HCT116 (cell line): ENCODE measurements at regions not wholly inside any gene's neighbourhood (a gene's known extent, or its start where the extent isn't known, plus 50 kb on each side); places are given as distances from the start of the nearest gene placed in this dataset.

Source experiments
- ATAC-seq: fragments of 200-7000 bp; cut with Tn5 transposase; 2 replicates; pipeline ENCODE4 v1.9.1; 2020; ENCODE audit warnings: mild to moderate bottlenecking, moderate library complexity
- BruUV-seq: library from RNA; stranded (reverse); fragments of 400-500 nt; replicated peaks from 2 replicates; lab custom pipeline; 2021; lab: Mats Ljungman, UMichigan
- CTCF ChIA-PET: fragments of 300-600 bp; sonication (Branson Sonifier 250); formaldehyde crosslinking; loops from one replicate; lab custom pipeline; 2021; ENCODE audit warnings: antibody characterized with exemption; lab: Charles Lee
- POLR2A ChIA-PET: fragments of 300-600, 350-600 bp; sonication (Branson Sonifier 250); formaldehyde crosslinking; loops from one replicate; lab custom pipeline; 2021; ENCODE audit warnings: antibody characterized with exemption; lab: Charles Lee
- RAD21 ChIA-PET, 2 experiments: fragments of 300-600 bp; sonication (Branson Sonifier 250); formaldehyde crosslinking; loops; one replicate each; lab custom pipeline; 2023; ENCODE audit warnings: low total read pairs in 2 of 2; ENCODE audit not compliant: uncharacterized antibody in 2 of 2, unreplicated experiment in 2 of 2, low non-redundant PET in 1 of 2; lab: Charles Lee
- DNase-seq: peaks from one replicate; pipeline ENCODE4 v3.0.0-alpha.2; 2010; ENCODE audit warnings: low read depth, low spot score
- H2AFZ ChIP-seq: fragments of 200-600 bp; shearing (Covaris generic), sonication (generic); 2 replicates; pipeline ENCODE4 v1.6.1; 2017; ENCODE audit warnings: low read depth, mixed run types, mixed read lengths, antibody characterized with exemption, low read length; ENCODE audit not compliant: poor library complexity, severe bottlenecking
- H3K27ac ChIP-seq: 2 replicates; pipeline ENCODE4 v1.5.1; 2012; ENCODE audit warnings: low read depth, low read length
- H3K27me3 ChIP-seq: fragments of 200-600 bp; sonication (generic); 2 replicates; pipeline ENCODE4 v1.6.1; 2016; ENCODE audit warnings: mixed run types, low read length, mixed read lengths; ENCODE audit not compliant: insufficient read depth
- H3K36me3 ChIP-seq, 2 experiments: fragments of 200-500 bp in 1 of 2; fragments of 200-600 bp in 1 of 2; sonication (Bioruptor generic) in 1 of 2; sonication (generic) in 1 of 2; 2 replicates each; pipeline versions ENCODE4 v1.5.1 to v1.6.1; 2014 to 2016; ENCODE audit warnings: low read length in 2 of 2, inconsistent platforms in 1 of 2, mixed read lengths in 1 of 2, mixed run types in 1 of 2; ENCODE audit not compliant: insufficient read depth in 2 of 2, control insufficient read depth in 1 of 2
- H3K4me1 ChIP-seq, 2 experiments: fragments of 200-600 bp in 1 of 2; sonication (generic) in 1 of 2; 2 replicates each; pipeline versions ENCODE4 v1.5.1 to v1.6.1; 2012 to 2017; ENCODE audit warnings: low read length in 2 of 2, inconsistent platforms in 1 of 2, mild to moderate bottlenecking in 1 of 2, mixed read lengths in 1 of 2, mixed run types in 1 of 2, moderate library complexity in 1 of 2; ENCODE audit not compliant: insufficient read depth in 2 of 2, control insufficient read depth in 1 of 2
- H3K4me2 ChIP-seq: fragments of 200-600 bp; sonication (generic); 2 replicates; pipeline ENCODE4 v1.6.1; 2017; ENCODE audit warnings: mixed run types, low read length, mixed read lengths
- H3K4me3 ChIP-seq, 2 experiments: fragments of 200-600 bp in 1 of 2; sonication (generic) in 1 of 2; replicated peaks in 1 of 2; 2 replicates each; pipeline ENCODE4 v1.5.1; 2011 to 2016; ENCODE audit warnings: low read length in 2 of 2, control low read depth in 1 of 2, low read depth in 1 of 2, mild to moderate bottlenecking in 1 of 2, mixed read lengths in 1 of 2, mixed run types in 1 of 2
- H3K79me2 ChIP-seq: fragments of 200-600 bp; sonication (generic); 2 replicates; pipeline ENCODE4 v1.6.1; 2017; ENCODE audit warnings: mild to moderate bottlenecking, mixed run types, low read length, moderate library complexity, mixed read lengths; ENCODE audit not compliant: insufficient read depth
- H3K9ac ChIP-seq: fragments of 200-600 bp; sonication (generic); 2 replicates; pipeline ENCODE4 v1.6.1; 2016; ENCODE audit warnings: low read length, mixed read lengths
- H3K9me2 ChIP-seq: fragments of 200-600 bp; sonication (generic), shearing (Covaris generic); 2 replicates; pipeline ENCODE4 v1.6.1; 2017; ENCODE audit warnings: mixed run types, mild to moderate bottlenecking, moderate library complexity; ENCODE audit not compliant: insufficient read depth
- H3K9me3 ChIP-seq, 2 experiments: fragments of 200-500 bp in 1 of 2; fragments of 200-600 bp in 1 of 2; sonication (Bioruptor generic) in 1 of 2; sonication (generic) in 1 of 2; 2 replicates each; pipeline ENCODE4 v1.6.1; 2014 to 2017; ENCODE audit warnings: low read length in 2 of 2, mixed read lengths in 2 of 2, inconsistent platforms in 1 of 2, low read depth in 1 of 2, mild to moderate bottlenecking in 1 of 2, mixed run types in 1 of 2, moderate library complexity in 1 of 2; ENCODE audit not compliant: control insufficient read depth in 1 of 2, insufficient read depth in 1 of 2
- H4K20me1 ChIP-seq: fragments of 200-600 bp; sonication (generic), shearing (Covaris generic); 2 replicates; pipeline ENCODE4 v1.6.1; 2017; ENCODE audit warnings: mixed run types, mild to moderate bottlenecking, moderate library complexity; ENCODE audit not compliant: insufficient read depth
- CEBPB ChIP-seq: IDR thresholded peaks from 2 replicates; pipeline ENCODE4 v1.6.1; 2012; ENCODE audit warnings: low read depth
- EZH2 ChIP-seq: fragments of 200-600 bp; sonication (generic); IDR thresholded peaks from 2 replicates; pipeline ENCODE4 v1.6.1; 2017; ENCODE audit warnings: antibody characterized with exemption, mixed run types
- JUND ChIP-seq: IDR thresholded peaks from 2 replicates; pipeline ENCODE4 v1.6.1; 2012
- ZFX ChIP-seq: fragments of 450-650 bp; IDR thresholded peaks from 2 replicates; pipeline ENCODE4 v1.6.1; 2017
- ZNF274 ChIP-seq: fragments of 200-500 bp; sonication (Bioruptor generic); IDR thresholded peaks from 2 replicates; pipeline ENCODE4 v1.6.1; 2014; ENCODE audit warnings: mild to moderate bottlenecking, low read depth, low read length, inconsistent platforms
- intact Hi-C: fragments of 100-400 bp; cut with micrococcal nuclease; formaldehyde crosslinking; loops from 2 replicates; pipeline ENCODE4 v1.10.0; 2022
- TF ChIP-seq, protein P1 (sequence below): IDR thresholded peaks from 2 replicates; pipeline ENCODE4 v1.6.1; 2011; ENCODE audit warnings: mild to moderate bottlenecking, low read length, moderate library complexity; ENCODE audit not compliant: insufficient replicate concordance; ENCODE audit errors: extremely low read depth
- TF ChIP-seq, protein P2 (sequence below): IDR thresholded peaks from 2 replicates; pipeline ENCODE4 v1.6.1; 2012

DNA sequence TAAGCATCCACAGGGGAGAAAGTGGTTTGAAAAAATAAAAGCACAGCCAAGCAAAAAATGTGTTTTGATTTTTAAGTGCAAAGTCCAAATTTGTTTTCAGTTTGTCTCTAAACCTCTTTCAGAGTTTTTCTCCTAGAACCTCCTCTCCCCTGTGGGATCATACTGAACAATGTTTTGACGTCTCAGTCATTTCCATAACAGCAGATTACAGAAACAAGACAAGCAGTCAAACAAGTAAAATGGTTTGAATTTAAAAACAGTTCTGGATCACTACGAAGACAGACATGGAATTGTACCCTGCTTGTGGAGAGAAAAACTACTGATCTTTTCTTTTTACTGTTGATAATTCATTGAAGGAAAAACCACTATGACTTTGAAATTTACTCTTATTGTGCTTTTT lies 245.7 kb upstream of the CNTN4 start (continued):
- TF ChIP-seq, protein P1, sequence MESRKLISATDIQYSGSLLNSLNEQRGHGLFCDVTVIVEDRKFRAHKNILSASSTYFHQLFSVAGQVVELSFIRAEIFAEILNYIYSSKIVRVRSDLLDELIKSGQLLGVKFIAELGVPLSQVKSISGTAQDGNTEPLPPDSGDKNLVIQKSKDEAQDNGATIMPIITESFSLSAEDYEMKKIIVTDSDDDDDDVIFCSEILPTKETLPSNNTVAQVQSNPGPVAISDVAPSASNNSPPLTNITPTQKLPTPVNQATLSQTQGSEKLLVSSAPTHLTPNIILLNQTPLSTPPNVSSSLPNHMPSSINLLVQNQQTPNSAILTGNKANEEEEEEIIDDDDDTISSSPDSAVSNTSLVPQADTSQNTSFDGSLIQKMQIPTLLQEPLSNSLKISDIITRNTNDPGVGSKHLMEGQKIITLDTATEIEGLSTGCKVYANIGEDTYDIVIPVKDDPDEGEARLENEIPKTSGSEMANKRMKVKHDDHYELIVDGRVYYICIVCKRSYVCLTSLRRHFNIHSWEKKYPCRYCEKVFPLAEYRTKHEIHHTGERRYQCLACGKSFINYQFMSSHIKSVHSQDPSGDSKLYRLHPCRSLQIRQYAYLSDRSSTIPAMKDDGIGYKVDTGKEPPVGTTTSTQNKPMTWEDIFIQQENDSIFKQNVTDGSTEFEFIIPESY, result no peak
- TF ChIP-seq JUND, result no peak
- no peak for TF ChIP-seq CEBPB
- no peak for TF ChIP-seq ZFX
- no peak for TF ChIP-seq EZH2

GRCh38 chr3:1855841-1856240 lies 242.8 kb upstream of the CNTN4 start:
- Histone ChIP-seq H3K27me3 (no peaks in the 10 kb centered on the region), H3K4me1 (no peaks in the 10 kb centered on the region), H4K20me1 (no peaks in the 10 kb centered on the region), H3K27ac (no peak overlapping the region), H3K36me3 (no peaks in the 10 kb centered on the region), H2AFZ (no peak overlapping the region), H3K9me3 (peaks cover 13 to 14% of the 10 kb centered on the region in 2 experiments; a peak in 2 of 4 replicates), H3K79me2 (no peaks in the 10 kb centered on the region), H3K9me2 (no peaks in the 10 kb centered on the region), H3K4me2 (no peak overlapping the region), H3K4me3 (no peak overlapping the region), H3K9ac (no peak overlapping the region)
- no peak for TF ChIP-seq ZNF274
- TF ChIP-seq, protein P2, sequence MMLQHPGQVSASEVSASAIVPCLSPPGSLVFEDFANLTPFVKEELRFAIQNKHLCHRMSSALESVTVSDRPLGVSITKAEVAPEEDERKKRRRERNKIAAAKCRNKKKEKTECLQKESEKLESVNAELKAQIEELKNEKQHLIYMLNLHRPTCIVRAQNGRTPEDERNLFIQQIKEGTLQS, result no peak
- ChIA-PET CTCF (no interaction called here), POLR2A (no interaction called here), RAD21 (no interaction called here)
- no peak for DNase-seq
- no peak for ATAC-seq
- BruUV-seq, result no TSS peak
- intact Hi-C loops, result no loop called here
